AG09319 (cell line): ENCODE measurements at regions not wholly inside any gene's neighbourhood (a gene's known extent, or its start where the extent isn't known, plus 50 kb on each side); places are given as distances from the start of the nearest gene placed in this dataset.

ENCODE experiments used
- DNase-seq: peaks from one replicate; pipeline ENCODE4 v3.0.0-alpha.2; 2010; ENCODE audit warnings: low read depth; ENCODE audit errors: extremely low read depth
- CTCF ChIP-seq: IDR thresholded peaks from 2 replicates; pipeline ENCODE4 v1.5.1; 2011; ENCODE audit warnings: low read depth, mild to moderate bottlenecking, inconsistent platforms, low read length, moderate library complexity

- no peak for DNase-seq
- TF ChIP-seq CTCF, result no peak
Observed at GRCh38 chr5:121596882-121597281, 254.8 kb upstream of the FTMT start.

- no peak for TF ChIP-seq CTCF
- DNase-seq, result no peak
Observed at GRCh38 chr5:121608826-121609225, 242.9 kb upstream of the FTMT start.

- TF ChIP-seq CTCF, result no peak
- DNase-seq, result no peak
Observed at GRCh38 chr5:121624035-121624434, 227.6 kb upstream of the FTMT start.

GRCh38 chr5:121628783-121629182 lies 222.9 kb upstream of the FTMT start:
- DNase-seq, result no peak
- TF ChIP-seq CTCF, result no peak

GRCh38 chr5:121630402-121630801 lies 221.3 kb upstream of the FTMT start:
- no peak for DNase-seq
- peak; percentile 44 for TF ChIP-seq CTCF

- no peak for TF ChIP-seq CTCF
- DNase-seq, result no peak
Observed at GRCh38 chr5:121634946-121635345, 216.7 kb upstream of the FTMT start.

- no peak for TF ChIP-seq CTCF
Observed at GRCh38 chr5:121638126-121638525, 213.6 kb upstream of the FTMT start.

More at GRCh38 chr5:121638126-121638525, 213.6 kb upstream of the FTMT start:
- DNase-seq, result no peak
